H9 (cell line): ENCODE measurements at regions not wholly inside any gene's neighbourhood (a gene's known extent, or its start where the extent isn't known, plus 50 kb on each side); places are given as distances from the start of the nearest gene placed in this dataset.

Experiments used
- DNase-seq: peaks from one replicate; pipeline ENCODE4 v3.0.0-alpha.2; 2017
- H2AFZ ChIP-seq: one replicate; pipeline ENCODE4 v1.6.1; 2013; ENCODE audit warnings: mild to moderate bottlenecking, low read length, control low read depth, moderate library complexity
- H2AK5ac ChIP-seq: 2 replicates; pipeline ENCODE4 v1.6.1; 2013; ENCODE audit warnings: low read length, control low read depth, mixed read lengths; ENCODE audit not compliant: insufficient read length
- H2BK120ac ChIP-seq: one replicate; pipeline ENCODE4 v1.6.1; 2013; ENCODE audit warnings: low read depth, mild to moderate bottlenecking, low read length, control low read depth, inconsistent platforms; ENCODE audit not compliant: poor library complexity, severe bottlenecking
- H2BK12ac ChIP-seq: 2 replicates; pipeline ENCODE4 v1.6.1; 2013; ENCODE audit warnings: low read length, control low read depth, mixed read lengths, low read depth; ENCODE audit not compliant: insufficient read length
- H2BK15ac ChIP-seq: 2 replicates; pipeline ENCODE4 v1.6.1; 2013; ENCODE audit warnings: low read depth, low read length, control low read depth
- H2BK20ac ChIP-seq: one replicate; pipeline ENCODE4 v1.6.1; 2013; ENCODE audit warnings: low read depth, mild to moderate bottlenecking, low read length, control low read depth, inconsistent platforms; ENCODE audit not compliant: poor library complexity, severe bottlenecking
- H2BK5ac ChIP-seq: 2 replicates; pipeline ENCODE4 v1.6.1; 2013; ENCODE audit warnings: low read length, control low read depth, mixed read lengths; ENCODE audit not compliant: insufficient read length
- H3K14ac ChIP-seq: 2 replicates; pipeline ENCODE4 v1.6.1; 2013; ENCODE audit warnings: low read length, control low read depth; ENCODE audit not compliant: insufficient read depth
- H3K18ac ChIP-seq: 2 replicates; pipeline ENCODE4 v1.6.1; 2013; ENCODE audit warnings: low read depth, mild to moderate bottlenecking, mixed read lengths, low read length, control low read depth; ENCODE audit not compliant: insufficient read length
- H3K23ac ChIP-seq: 2 replicates; pipeline ENCODE4 v1.6.1; 2013; ENCODE audit warnings: low read length, control low read depth, mixed read lengths, low read depth; ENCODE audit not compliant: insufficient read length
- H3K23me2 ChIP-seq: 2 replicates; pipeline ENCODE4 v1.6.1; 2013; ENCODE audit warnings: low read depth, mild to moderate bottlenecking, mixed read lengths, low read length, control low read depth; ENCODE audit not compliant: insufficient read length, poor library complexity, severe bottlenecking
- H3K27ac ChIP-seq: 2 replicates; pipeline ENCODE4 v1.5.1; 2013; ENCODE audit warnings: low read length, control low read depth, mixed read lengths, low read depth; ENCODE audit not compliant: insufficient read length
- H3K27me3 ChIP-seq: 2 replicates; pipeline ENCODE4 v1.6.1; 2013; ENCODE audit warnings: low read length, control low read depth, inconsistent platforms; ENCODE audit not compliant: insufficient read depth
- H3K4ac ChIP-seq: 2 replicates; pipeline ENCODE4 v1.6.1; 2013; ENCODE audit warnings: low read depth, mild to moderate bottlenecking, control low read depth, inconsistent platforms, low read length, moderate library complexity
- H3K4me1 ChIP-seq: 2 replicates; pipeline ENCODE4 v1.6.1; 2013; ENCODE audit warnings: low read length, control low read depth, inconsistent platforms; ENCODE audit not compliant: insufficient read depth
- H3K4me2 ChIP-seq: 2 replicates; pipeline ENCODE4 v1.6.1; 2013; ENCODE audit warnings: low read length, control low read depth, mixed read lengths; ENCODE audit not compliant: insufficient read length, insufficient read depth
- H3K56ac ChIP-seq: 2 replicates; pipeline ENCODE4 v1.6.1; 2013; ENCODE audit warnings: low read depth, mild to moderate bottlenecking, mixed read lengths, low read length, control low read depth; ENCODE audit not compliant: insufficient read length
- H3K79me1 ChIP-seq: 2 replicates; pipeline ENCODE4 v1.6.1; 2013; ENCODE audit warnings: low read depth, mild to moderate bottlenecking, moderate library complexity, low read length, control low read depth, inconsistent platforms; ENCODE audit not compliant: insufficient read depth, poor library complexity, severe bottlenecking
- H3K79me2 ChIP-seq: 2 replicates; pipeline ENCODE4 v1.6.1; 2013; ENCODE audit warnings: low read length, control low read depth, inconsistent platforms; ENCODE audit not compliant: insufficient read depth
- H3K9ac ChIP-seq: 2 replicates; pipeline ENCODE4 v1.6.1; 2013; ENCODE audit warnings: low read length, control low read depth, mixed read lengths; ENCODE audit not compliant: insufficient read length; ENCODE audit errors: extremely low read depth
- H3K9me3 ChIP-seq: one replicate; pipeline ENCODE4 v1.6.1; 2013; ENCODE audit warnings: low read depth, low read length, inconsistent platforms; ENCODE audit not compliant: control insufficient read depth
- H3T11ph ChIP-seq: one replicate; pipeline ENCODE4 v1.6.1; 2013; ENCODE audit warnings: mild to moderate bottlenecking, low read length, control low read depth, inconsistent platforms
- H4K20me1 ChIP-seq: one replicate; pipeline ENCODE4 v1.6.1; 2013; ENCODE audit not compliant: control insufficient read depth, insufficient read length, insufficient read depth
- H4K5ac ChIP-seq: 2 replicates; pipeline ENCODE4 v1.6.1; 2013; ENCODE audit warnings: low read depth, mild to moderate bottlenecking, mixed read lengths, low read length, control low read depth; ENCODE audit not compliant: insufficient read length
- H4K8ac ChIP-seq: replicated peaks from 2 replicates; pipeline ENCODE4 v1.6.1; 2013; ENCODE audit warnings: low read length, control low read depth, mixed read lengths, low read depth; ENCODE audit not compliant: insufficient read length
- H4K91ac ChIP-seq: 2 replicates; pipeline ENCODE4 v1.6.1; 2013; ENCODE audit warnings: low read depth, mild to moderate bottlenecking, moderate library complexity, mixed read lengths, low read length, control low read depth; ENCODE audit not compliant: insufficient read length
- H3K27ac Mint-ChIP-seq, 3 experiments: 2 replicates in 2 of 3; 3 replicates in 1 of 3; pipeline ENCODE4 v1.8.0; 2020 to 2021; ENCODE audit warnings: mixed read lengths in 3 of 3, mild to moderate bottlenecking in 1 of 3, moderate library complexity in 1 of 3
- H3K27me3 Mint-ChIP-seq: 2 replicates; pipeline ENCODE4 v1.8.0; 2021; ENCODE audit warnings: low read depth, mild to moderate bottlenecking, moderate library complexity, mixed read lengths
- H3K36me3 Mint-ChIP-seq, 3 experiments: 2 replicates in 2 of 3; 3 replicates in 1 of 3; pipeline ENCODE4 v1.8.0; 2020 to 2021; ENCODE audit warnings: low read depth in 3 of 3, mixed read lengths in 3 of 3; ENCODE audit not compliant: insufficient read depth in 1 of 3
- H3K4me1 Mint-ChIP-seq, 2 experiments: 2 replicates each; pipeline ENCODE4 v1.8.0; 2020; ENCODE audit warnings: mixed read lengths in 2 of 2
- H3K4me3 Mint-ChIP-seq, 2 experiments: 2 replicates in 1 of 2; 3 replicates in 1 of 2; pipeline ENCODE4 v1.8.0; 2020 to 2021; ENCODE audit warnings: mild to moderate bottlenecking in 2 of 2, mixed read lengths in 2 of 2, moderate library complexity in 1 of 2
- H3K9me3 Mint-ChIP-seq, 2 experiments: 2 replicates in 1 of 2; 3 replicates in 1 of 2; pipeline ENCODE4 v1.8.0; 2020; ENCODE audit warnings: mild to moderate bottlenecking in 2 of 2, mixed read lengths in 2 of 2, moderate library complexity in 1 of 2
- CTCF ChIP-seq: fragments of 200-600 bp; sonication (generic); conservative IDR thresholded peaks from 3 replicates; pipeline ENCODE4 v1.8.0; 2021; ENCODE audit warnings: antibody characterized with exemption, mild to moderate bottlenecking
- WGBS: extraction: QIAGEN DNeasy Blood & Tissue Kit; methylation state at CpG from one replicate; pipeline ENCODE4 v1.1.7; 2013; ENCODE audit warnings: missing lambda C conversion rate, low lambda C conversion rate, mixed read lengths; ENCODE audit not compliant: insufficient read length; ENCODE audit errors: extremely low coverage; 5-methylcytosine and 5-hydroxymethylcytosine counted together

GRCh38 chr18:75785834-75786233, 358.3 kb upstream of the SMIM21 start:
- Histone ChIP-seq H2BK15ac (no peak overlapping the region), H3K79me1 (no peaks in the 10 kb centered on the region), H4K91ac (no peak overlapping the region), H3K4ac (no peak overlapping the region), H3K27ac (no peak overlapping the region), H3K79me2 (no peaks in the 10 kb centered on the region), H3K14ac (no peak overlapping the region), H2BK120ac (no peak overlapping the region), H3K56ac (no peak overlapping the region), H2AK5ac (no peak overlapping the region), H3K18ac (no peak overlapping the region), H3K4me1 (no peaks in the 10 kb centered on the region), H3K23ac (no peak overlapping the region), H3K9me3 (no peaks in the 10 kb centered on the region), H2AFZ (no peak overlapping the region), H3T11ph (no peak overlapping the region), H4K5ac (no peak overlapping the region), H4K20me1 (no peaks in the 10 kb centered on the region), H2BK12ac (no peak overlapping the region), H3K4me2 (no peak overlapping the region), H3K9ac (no peak overlapping the region), H3K27me3 (no peaks in the 10 kb centered on the region), H2BK5ac (no peak overlapping the region), H4K8ac (no peak overlapping the region), H3K23me2 (no peaks in the 10 kb centered on the region), H2BK20ac (no peak overlapping the region)
- TF ChIP-seq CTCF, result no peak
- Mint-ChIP-seq H3K9me3 (peaks cover 0 to 1% of the 10 kb centered on the region in 2 experiments; a peak in 2 of 5 replicates), H3K4me3 (no peak overlapping the region), H3K27me3 (no peaks in the 10 kb centered on the region), H3K27ac (no peak overlapping the region), H3K4me1 (peaks cover 2 to 9% of the 10 kb centered on the region in 2 experiments; a peak in 3 of 4 replicates), H3K36me3 (no peaks in the 10 kb centered on the region)
- no peak for DNase-seq
- no CpG with 5 or more reads among the region's 3 CpGs for WGBS
